ENCODE measurements at regions not wholly inside any gene's neighbourhood (a gene's known extent, or its start where the extent isn't known, plus 50 kb on each side); places are given as distances from the start of the nearest gene placed in this dataset.

- Mint-ChIP-seq H3K27me3 (no peaks in the 10 kb centered on the region), H3K9me3 (peaks cover 8 to 17% (median 16%) of the 10 kb centered on the region in 3 donors), H3K27ac (no peak overlapping the region), H3K4me3 (no peak overlapping the region), H3K4me1 (no peaks in the 10 kb centered on the region), H3K36me3 (no peaks in the 10 kb centered on the region)
- DNase-seq: no peak
- no peaks in the 10 kb centered on the region for H3K9me3 ChIP-seq
- no CpG with 5 or more reads among the region's 3 CpGs for WGBS (ENCODE audit: insufficient coverage)
- H3K27ac ChIP-seq (ENCODE audit: low read length): no peak overlapping the region
- CTCF ChIA-PET: no interaction called here
- H3K36me3 ChIP-seq (ENCODE audit: control insufficient read depth in 2 of 2, extremely low read depth in 1 of 2, insufficient read depth in 1 of 2, low read length in 1 of 2): no peaks in the 10 kb centered on the region
- no peak overlapping the region for H3K4me3 ChIP-seq (ENCODE audit: control insufficient read depth in 1 of 2, extremely low read depth in 1 of 2, low read length in 1 of 2)
- H3K27me3 ChIP-seq (replicated peaks in 1 of 2; ENCODE audit: control insufficient read depth in 2 of 2, extremely low read depth in 1 of 2, insufficient read depth in 2 of 2, low read length in 1 of 2): no peaks in the 10 kb centered on the region
- POLR2A ChIA-PET: no interaction called here
- no peaks in the 10 kb centered on the region for H3K4me1 ChIP-seq (ENCODE audit: control insufficient read depth in 1 of 2, extremely low read depth in 1 of 2, insufficient read depth in 2 of 2, low read length in 2 of 2)
- no peak for ATAC-seq (replicated peaks in 1 of 4)
These were observed 388.6 kb upstream of the NRXN1 start for GRCh38 chr2:51420511-51420910.

- Histone ChIP-seq H3K27me3 (replicated peaks in 1 of 2; ENCODE audit: control insufficient read depth in 2 of 2, extremely low read depth in 1 of 2, insufficient read depth in 2 of 2, low read length in 1 of 2) (no peaks in the 10 kb centered on the region), H3K27ac (ENCODE audit: low read length) (no peak overlapping the region), H3K4me3 (ENCODE audit: control insufficient read depth in 1 of 2, extremely low read depth in 1 of 2, low read length in 1 of 2) (no peak overlapping the region), H3K4me1 (ENCODE audit: control insufficient read depth in 1 of 2, extremely low read depth in 1 of 2, insufficient read depth in 2 of 2, low read length in 2 of 2) (no peaks in the 10 kb centered on the region), H3K36me3 (ENCODE audit: control insufficient read depth in 2 of 2, extremely low read depth in 1 of 2, insufficient read depth in 1 of 2, low read length in 1 of 2) (no peaks in the 10 kb centered on the region), H3K9me3 (peaks cover 2% of the 10 kb centered on the region)
- DNase-seq: no peak
- Mint-ChIP-seq H3K36me3 (no peaks in the 10 kb centered on the region), H3K27ac (no peak overlapping the region), H3K9me3 (peaks cover 10 to 17% (median 13%) of the 10 kb centered on the region in 3 donors), H3K4me3 (no peak overlapping the region), H3K27me3 (no peaks in the 10 kb centered on the region), H3K4me1 (no peaks in the 10 kb centered on the region)
- CTCF ChIA-PET: no interaction called here
- no CpG with 5 or more reads among the region's 1 CpG for WGBS (ENCODE audit: insufficient coverage)
- POLR2A ChIA-PET: no interaction called here
- no peak for ATAC-seq (replicated peaks in 1 of 4)
These were observed 381.8 kb upstream of the NRXN1 start for GRCh38 chr2:51413726-51414125.

GRCh38 chr2:51410331-51410730, 378.4 kb upstream of the NRXN1 start:
- Histone ChIP-seq H3K9me3 (peaks cover 4% of the 10 kb centered on the region), H3K27me3 (replicated peaks in 1 of 2; ENCODE audit: control insufficient read depth in 2 of 2, extremely low read depth in 1 of 2, insufficient read depth in 2 of 2, low read length in 1 of 2) (no peaks in the 10 kb centered on the region), H3K4me1 (ENCODE audit: control insufficient read depth in 1 of 2, extremely low read depth in 1 of 2, insufficient read depth in 2 of 2, low read length in 2 of 2) (no peaks in the 10 kb centered on the region), H3K36me3 (ENCODE audit: control insufficient read depth in 2 of 2, extremely low read depth in 1 of 2, insufficient read depth in 1 of 2, low read length in 1 of 2) (no peaks in the 10 kb centered on the region), H3K4me3 (ENCODE audit: control insufficient read depth in 1 of 2, extremely low read depth in 1 of 2, low read length in 1 of 2) (no peak overlapping the region), H3K27ac (ENCODE audit: low read length) (no peak overlapping the region)
- H3K27ac Mint-ChIP-seq: no peak overlapping the region
- no peaks in the 10 kb centered on the region for H3K27me3 Mint-ChIP-seq
- H3K9me3 Mint-ChIP-seq: peaks cover 7 to 32% (median 13%) of the 10 kb centered on the region in 3 donors
- DNase-seq (no peak), ATAC-seq (replicated peaks in 1 of 4) (no peak)
- WGBS (ENCODE audit: insufficient coverage): no CpG with 5 or more reads among the region's 3 CpGs
- no peak overlapping the region for H3K4me3 Mint-ChIP-seq
- H3K36me3 Mint-ChIP-seq: no peaks in the 10 kb centered on the region
- CTCF ChIA-PET: no interaction called here
- no peaks in the 10 kb centered on the region for H3K4me1 Mint-ChIP-seq
- POLR2A ChIA-PET: no interaction called here

GRCh38 chr2:51409920-51410319, 378.0 kb upstream of the NRXN1 start:
- Histone ChIP-seq H3K4me1 (ENCODE audit: control insufficient read depth in 1 of 2, extremely low read depth in 1 of 2, insufficient read depth in 2 of 2, low read length in 2 of 2) (no peaks in the 10 kb centered on the region), H3K9me3 (peaks cover 4% of the 10 kb centered on the region), H3K27ac (ENCODE audit: low read length) (no peak overlapping the region), H3K4me3 (ENCODE audit: control insufficient read depth in 1 of 2, extremely low read depth in 1 of 2, low read length in 1 of 2) (no peak overlapping the region), H3K27me3 (replicated peaks in 1 of 2; ENCODE audit: control insufficient read depth in 2 of 2, extremely low read depth in 1 of 2, insufficient read depth in 2 of 2, low read length in 1 of 2) (no peaks in the 10 kb centered on the region), H3K36me3 (ENCODE audit: control insufficient read depth in 2 of 2, extremely low read depth in 1 of 2, insufficient read depth in 1 of 2, low read length in 1 of 2) (no peaks in the 10 kb centered on the region)
- no CpG with 5 or more reads among the region's 1 CpG for WGBS (ENCODE audit: insufficient coverage)
- POLR2A ChIA-PET: no interaction called here
- Mint-ChIP-seq H3K4me3 (no peak overlapping the region), H3K27me3 (no peaks in the 10 kb centered on the region), H3K4me1 (no peaks in the 10 kb centered on the region), H3K27ac (no peak overlapping the region), H3K9me3 (peaks cover 9 to 36% (median 11%) of the 10 kb centered on the region in 3 donors), H3K36me3 (no peaks in the 10 kb centered on the region)
- no peak for DNase-seq
- no peak for ATAC-seq (replicated peaks in 1 of 4)
- CTCF ChIA-PET: no interaction called here

GRCh38 chr2:51404226-51404625, 372.3 kb upstream of the NRXN1 start:
- no peak overlapping the region for H3K4me3 Mint-ChIP-seq
- no peaks in the 10 kb centered on the region for H3K4me1 ChIP-seq (ENCODE audit: control insufficient read depth in 1 of 2, extremely low read depth in 1 of 2, insufficient read depth in 2 of 2, low read length in 2 of 2)

GRCh38 chr2:51401546-51401945, 369.6 kb upstream of the NRXN1 start:
- CTCF ChIA-PET: no interaction called here
- Histone ChIP-seq H3K4me3 (ENCODE audit: control insufficient read depth in 1 of 2, extremely low read depth in 1 of 2, low read length in 1 of 2) (no peak overlapping the region), H3K9me3 (no peaks in the 10 kb centered on the region)

More at GRCh38 chr2:51404226-51404625, 372.3 kb upstream of the NRXN1 start:
- POLR2A ChIA-PET: no interaction called here
- no peaks in the 10 kb centered on the region for H3K36me3 ChIP-seq (ENCODE audit: control insufficient read depth in 2 of 2, extremely low read depth in 1 of 2, insufficient read depth in 1 of 2, low read length in 1 of 2)
- peaks cover 4% of the 10 kb centered on the region for H3K9me3 ChIP-seq
- H3K4me3 ChIP-seq (ENCODE audit: control insufficient read depth in 1 of 2, extremely low read depth in 1 of 2, low read length in 1 of 2): no peak overlapping the region
- H3K27me3 Mint-ChIP-seq: no peaks in the 10 kb centered on the region
- H3K27me3 ChIP-seq (replicated peaks in 1 of 2; ENCODE audit: control insufficient read depth in 2 of 2, extremely low read depth in 1 of 2, insufficient read depth in 2 of 2, low read length in 1 of 2): no peaks in the 10 kb centered on the region
- CTCF ChIA-PET: no interaction called here
- H3K27ac Mint-ChIP-seq: no peak overlapping the region
- DNase-seq: no peak
- WGBS (ENCODE audit: insufficient coverage): 75% methylated on average over 2 of the region's 3 CpGs
- peaks cover 6 to 44% (median 12%) of the 10 kb centered on the region in 3 donors for H3K9me3 Mint-ChIP-seq
- H3K36me3 Mint-ChIP-seq: no peaks in the 10 kb centered on the region
- ATAC-seq (replicated peaks in 1 of 4): no peak
- no peaks in the 10 kb centered on the region for H3K4me1 Mint-ChIP-seq
- no peak overlapping the region for H3K27ac ChIP-seq (ENCODE audit: low read length)

GRCh38 chr2:51387235-51387634, 355.3 kb upstream of the NRXN1 start:
- Mint-ChIP-seq H3K9me3 (peaks cover 5 to 18% (median 10%) of the 10 kb centered on the region in 3 donors), H3K4me1 (no peaks in the 10 kb centered on the region), H3K36me3 (no peaks in the 10 kb centered on the region), H3K4me3 (no peak overlapping the region), H3K27ac (no peak overlapping the region), H3K27me3 (no peaks in the 10 kb centered on the region)
- Histone ChIP-seq H3K4me1 (ENCODE audit: control insufficient read depth in 1 of 2, extremely low read depth in 1 of 2, insufficient read depth in 2 of 2, low read length in 2 of 2) (no peaks in the 10 kb centered on the region), H3K4me3 (ENCODE audit: control insufficient read depth in 1 of 2, extremely low read depth in 1 of 2, low read length in 1 of 2) (no peak overlapping the region), H3K36me3 (ENCODE audit: control insufficient read depth in 2 of 2, extremely low read depth in 1 of 2, insufficient read depth in 1 of 2, low read length in 1 of 2) (no peaks in the 10 kb centered on the region), H3K27me3 (replicated peaks in 1 of 2; ENCODE audit: control insufficient read depth in 2 of 2, extremely low read depth in 1 of 2, insufficient read depth in 2 of 2, low read length in 1 of 2) (no peaks in the 10 kb centered on the region), H3K9me3 (no peaks in the 10 kb centered on the region), H3K27ac (ENCODE audit: low read length) (no peak overlapping the region)
- ChIA-PET CTCF (no interaction called here), POLR2A (no interaction called here)
- DNase-seq (no peak), ATAC-seq (replicated peaks in 1 of 4) (no peak)

More at GRCh38 chr2:51401546-51401945, 369.6 kb upstream of the NRXN1 start:
- Histone ChIP-seq H3K27me3 (replicated peaks in 1 of 2; ENCODE audit: control insufficient read depth in 2 of 2, extremely low read depth in 1 of 2, insufficient read depth in 2 of 2, low read length in 1 of 2) (no peaks in the 10 kb centered on the region), H3K27ac (ENCODE audit: low read length) (no peak overlapping the region), H3K4me1 (ENCODE audit: control insufficient read depth in 1 of 2, extremely low read depth in 1 of 2, insufficient read depth in 2 of 2, low read length in 2 of 2) (no peaks in the 10 kb centered on the region), H3K36me3 (ENCODE audit: control insufficient read depth in 2 of 2, extremely low read depth in 1 of 2, insufficient read depth in 1 of 2, low read length in 1 of 2) (no peaks in the 10 kb centered on the region)
- no peak overlapping the region for H3K27ac Mint-ChIP-seq
- H3K9me3 Mint-ChIP-seq: peaks cover 8 to 35% (median 13%) of the 10 kb centered on the region in 3 donors
- H3K4me3 Mint-ChIP-seq: no peak overlapping the region
- POLR2A ChIA-PET: no interaction called here
- ATAC-seq (replicated peaks in 1 of 4) (no peak), DNase-seq (no peak)
- 50% methylated on average over 1 of the region's 5 CpGs for WGBS (ENCODE audit: insufficient coverage)
- H3K36me3 Mint-ChIP-seq: no peaks in the 10 kb centered on the region
- H3K4me1 Mint-ChIP-seq: no peaks in the 10 kb centered on the region
- H3K27me3 Mint-ChIP-seq: no peaks in the 10 kb centered on the region
